Neural crest cell (in vitro differentiated cells): ENCODE measurements at regions not wholly inside any gene's neighbourhood (a gene's known extent, or its start where the extent isn't known, plus 50 kb on each side); places are given as distances from the start of the nearest gene placed in this dataset.
"Not testable (repeated sequence)": the region's sequence is repeated elsewhere in the genome, so short reads cannot be mapped to it uniquely, and the experiment has no call there.

ENCODE experiments used
- DNase-seq: peaks from one replicate; pipeline ENCODE4 v3.0.0; 2021; ENCODE audit warnings: low read depth, mixed read lengths, low spot score
- H3K27ac Mint-ChIP-seq: one replicate; pipeline ENCODE4 v1.8.0; 2021; ENCODE audit warnings: mild to moderate bottlenecking, mixed read lengths; ENCODE audit not compliant: unreplicated experiment
- H3K27me3 Mint-ChIP-seq: 2 replicates; pipeline ENCODE4 v1.8.0; 2021; ENCODE audit warnings: low read depth, mild to moderate bottlenecking, mixed read lengths
- H3K36me3 Mint-ChIP-seq: 2 replicates; pipeline ENCODE4 v1.8.0; 2021; ENCODE audit warnings: low read depth, mild to moderate bottlenecking, mixed read lengths
- H3K4me1 Mint-ChIP-seq: 2 replicates; pipeline ENCODE4 v1.8.0; 2021; ENCODE audit warnings: mixed read lengths
- H3K4me3 Mint-ChIP-seq: one replicate; pipeline ENCODE4 v1.8.0; 2021; ENCODE audit warnings: mild to moderate bottlenecking, mixed read lengths
- H3K9me3 Mint-ChIP-seq: 2 replicates; pipeline ENCODE4 v1.8.0; 2021; ENCODE audit warnings: mixed read lengths
- TF ChIP-seq, protein P1 (sequence below): fragments of 200-600 bp; sonication (generic); conservative IDR thresholded peaks from 2 replicates; pipeline ENCODE4 v1.5.0; 2021; ENCODE audit warnings: antibody characterized with exemption, mild to moderate bottlenecking

DNA sequence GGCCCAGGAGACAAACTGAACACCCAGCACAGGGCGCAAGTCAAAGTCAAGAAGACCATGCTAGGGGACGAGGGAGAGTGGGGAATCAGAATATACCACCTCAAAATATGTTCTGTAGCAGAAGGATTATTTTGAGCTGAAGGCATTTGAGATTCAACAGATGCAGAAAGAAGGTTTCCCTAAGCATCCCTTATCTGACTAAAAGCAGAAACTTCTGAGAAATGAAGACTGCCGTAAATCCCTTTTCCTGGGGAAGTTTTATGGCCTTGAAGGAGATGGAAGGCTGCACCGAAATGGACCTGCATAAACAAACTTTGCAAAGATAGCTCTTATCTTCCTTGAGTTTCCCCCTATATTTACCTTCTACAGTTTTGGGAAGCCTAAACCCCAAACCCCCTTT lies 72.8 kb downstream of the PTTG1 start:
- Mint-ChIP-seq H3K27ac (no peak overlapping the region), H3K27me3 (peaks cover 4% of the 10 kb centered on the region), H3K36me3 (no peaks in the 10 kb centered on the region), H3K9me3 (no peaks in the 10 kb centered on the region), H3K4me3 (no peak overlapping the region), H3K4me1 (no peaks in the 10 kb centered on the region)
- DNase-seq, result no peak
- TF ChIP-seq, protein P1, sequence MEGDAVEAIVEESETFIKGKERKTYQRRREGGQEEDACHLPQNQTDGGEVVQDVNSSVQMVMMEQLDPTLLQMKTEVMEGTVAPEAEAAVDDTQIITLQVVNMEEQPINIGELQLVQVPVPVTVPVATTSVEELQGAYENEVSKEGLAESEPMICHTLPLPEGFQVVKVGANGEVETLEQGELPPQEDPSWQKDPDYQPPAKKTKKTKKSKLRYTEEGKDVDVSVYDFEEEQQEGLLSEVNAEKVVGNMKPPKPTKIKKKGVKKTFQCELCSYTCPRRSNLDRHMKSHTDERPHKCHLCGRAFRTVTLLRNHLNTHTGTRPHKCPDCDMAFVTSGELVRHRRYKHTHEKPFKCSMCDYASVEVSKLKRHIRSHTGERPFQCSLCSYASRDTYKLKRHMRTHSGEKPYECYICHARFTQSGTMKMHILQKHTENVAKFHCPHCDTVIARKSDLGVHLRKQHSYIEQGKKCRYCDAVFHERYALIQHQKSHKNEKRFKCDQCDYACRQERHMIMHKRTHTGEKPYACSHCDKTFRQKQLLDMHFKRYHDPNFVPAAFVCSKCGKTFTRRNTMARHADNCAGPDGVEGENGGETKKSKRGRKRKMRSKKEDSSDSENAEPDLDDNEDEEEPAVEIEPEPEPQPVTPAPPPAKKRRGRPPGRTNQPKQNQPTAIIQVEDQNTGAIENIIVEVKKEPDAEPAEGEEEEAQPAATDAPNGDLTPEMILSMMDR, result no peak

DNA sequence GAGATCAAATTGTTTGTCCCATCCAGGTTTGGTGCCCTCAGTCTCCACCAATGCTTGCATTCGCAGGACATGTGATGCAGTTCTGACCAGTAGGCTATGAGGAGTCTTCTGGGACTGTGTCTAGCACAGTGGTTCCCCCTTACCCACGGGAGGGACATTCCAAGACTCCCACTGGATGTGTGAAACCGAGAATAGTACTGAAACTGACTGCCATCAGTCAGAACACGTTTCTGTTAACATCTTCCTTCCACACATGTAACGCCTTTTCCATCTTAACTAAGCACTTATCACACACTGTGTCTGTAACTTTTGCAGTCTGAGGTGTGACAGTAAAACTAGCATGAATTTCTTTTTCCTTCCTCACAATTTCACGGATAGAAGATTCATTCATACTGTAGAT lies 74.7 kb downstream of the PTTG1 start:
- peaks cover 4% of the 10 kb centered on the region for H3K27me3 Mint-ChIP-seq
- no peaks in the 10 kb centered on the region for H3K9me3 Mint-ChIP-seq
- TF ChIP-seq, protein P1, result no peak
- H3K4me1 Mint-ChIP-seq, result peaks cover 4% of the 10 kb centered on the region
- DNase-seq, result no peak
- H3K4me3 Mint-ChIP-seq, result no peak overlapping the region
- no peaks in the 10 kb centered on the region for H3K36me3 Mint-ChIP-seq
- no peak overlapping the region for H3K27ac Mint-ChIP-seq

DNA sequence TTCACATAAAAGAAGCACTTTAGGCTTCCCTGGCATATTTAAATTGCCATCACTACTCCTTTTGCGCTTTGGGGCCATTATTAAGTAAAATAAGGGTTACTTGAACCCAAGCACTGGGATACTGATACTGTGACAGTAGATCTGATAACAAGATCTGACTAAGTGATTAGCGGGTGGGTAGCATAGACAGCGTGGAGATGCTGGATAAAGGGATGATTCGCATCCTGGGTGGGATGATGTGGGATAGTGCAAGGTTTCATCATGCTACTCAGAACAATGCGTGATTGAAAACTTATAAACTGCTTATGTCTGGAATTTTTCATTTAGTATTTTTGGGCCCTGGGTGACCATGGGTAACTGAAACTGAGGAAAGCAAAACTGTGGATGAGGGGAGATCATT lies 75.1 kb downstream of the PTTG1 start:
- Mint-ChIP-seq H3K4me3 (no peak overlapping the region), H3K36me3 (no peaks in the 10 kb centered on the region), H3K9me3 (no peaks in the 10 kb centered on the region), H3K4me1 (peaks cover 4% of the 10 kb centered on the region), H3K27me3 (peaks cover 4% of the 10 kb centered on the region), H3K27ac (no peak overlapping the region)
- DNase-seq, result no peak
- TF ChIP-seq, protein P1, result no peak

DNA sequence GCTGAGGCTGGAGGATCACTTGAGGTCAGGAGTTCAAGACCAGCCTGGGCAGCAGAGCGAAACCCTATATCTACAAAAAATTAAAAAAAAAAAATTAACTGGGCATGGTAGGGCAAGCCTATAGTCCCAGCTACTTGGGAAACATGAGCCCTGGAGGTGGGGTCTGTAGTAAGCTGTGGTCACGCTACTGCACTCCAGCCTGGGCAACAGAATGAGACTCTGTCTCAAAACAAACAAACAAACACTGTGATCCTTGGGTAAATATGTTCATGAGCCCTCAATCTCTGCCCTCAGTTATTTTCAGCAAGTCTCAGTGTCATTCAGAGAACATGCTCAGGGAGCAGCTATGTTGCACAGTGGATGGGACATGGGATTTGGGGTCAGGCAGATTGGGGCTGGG lies 76.2 kb downstream of the PTTG1 start:
- no peaks in the 10 kb centered on the region for H3K36me3 Mint-ChIP-seq
- TF ChIP-seq, protein P1, result no peak
- H3K9me3 Mint-ChIP-seq, result no peaks in the 10 kb centered on the region
- DNase-seq, result no peak
- no peak overlapping the region for H3K4me3 Mint-ChIP-seq
- no peak overlapping the region for H3K27ac Mint-ChIP-seq
- H3K4me1 Mint-ChIP-seq, result peaks cover 4% of the 10 kb centered on the region
- peaks cover 7% of the 10 kb centered on the region for H3K27me3 Mint-ChIP-seq

DNA sequence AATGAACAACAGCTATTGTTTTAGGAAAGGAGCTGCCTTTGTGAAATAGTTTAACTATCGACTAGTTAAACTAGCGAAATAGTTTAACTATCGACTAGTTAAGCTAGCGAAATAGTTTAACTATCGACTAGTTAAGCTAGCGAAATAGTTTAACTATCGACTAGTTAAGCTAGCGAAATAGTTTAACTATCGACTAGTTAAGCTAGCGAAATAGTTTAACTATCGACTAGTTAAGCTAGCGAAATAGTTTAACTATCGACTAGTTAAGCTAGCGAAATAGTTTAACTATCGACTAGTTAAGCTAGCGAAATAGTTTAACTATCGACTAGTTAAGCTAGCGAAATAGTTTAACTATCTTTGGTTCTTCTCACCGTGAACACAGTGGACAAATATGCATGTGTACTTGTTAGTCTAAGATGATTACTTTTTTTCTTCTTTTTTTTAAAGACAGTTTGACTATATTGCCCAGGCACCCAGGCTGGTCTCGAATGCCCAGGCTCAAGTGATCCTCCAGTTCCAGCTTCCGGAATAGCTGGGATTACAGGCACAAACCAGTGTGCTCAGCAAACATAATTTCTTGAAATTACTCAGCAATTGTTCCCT lies 76.9 kb downstream of the PTTG1 start:
- not testable (repeated sequence) for H3K27me3 Mint-ChIP-seq, H3K27ac Mint-ChIP-seq, H3K36me3 Mint-ChIP-seq, DNase-seq, H3K4me1 Mint-ChIP-seq, H3K4me3 Mint-ChIP-seq, H3K9me3 Mint-ChIP-seq

DNA sequence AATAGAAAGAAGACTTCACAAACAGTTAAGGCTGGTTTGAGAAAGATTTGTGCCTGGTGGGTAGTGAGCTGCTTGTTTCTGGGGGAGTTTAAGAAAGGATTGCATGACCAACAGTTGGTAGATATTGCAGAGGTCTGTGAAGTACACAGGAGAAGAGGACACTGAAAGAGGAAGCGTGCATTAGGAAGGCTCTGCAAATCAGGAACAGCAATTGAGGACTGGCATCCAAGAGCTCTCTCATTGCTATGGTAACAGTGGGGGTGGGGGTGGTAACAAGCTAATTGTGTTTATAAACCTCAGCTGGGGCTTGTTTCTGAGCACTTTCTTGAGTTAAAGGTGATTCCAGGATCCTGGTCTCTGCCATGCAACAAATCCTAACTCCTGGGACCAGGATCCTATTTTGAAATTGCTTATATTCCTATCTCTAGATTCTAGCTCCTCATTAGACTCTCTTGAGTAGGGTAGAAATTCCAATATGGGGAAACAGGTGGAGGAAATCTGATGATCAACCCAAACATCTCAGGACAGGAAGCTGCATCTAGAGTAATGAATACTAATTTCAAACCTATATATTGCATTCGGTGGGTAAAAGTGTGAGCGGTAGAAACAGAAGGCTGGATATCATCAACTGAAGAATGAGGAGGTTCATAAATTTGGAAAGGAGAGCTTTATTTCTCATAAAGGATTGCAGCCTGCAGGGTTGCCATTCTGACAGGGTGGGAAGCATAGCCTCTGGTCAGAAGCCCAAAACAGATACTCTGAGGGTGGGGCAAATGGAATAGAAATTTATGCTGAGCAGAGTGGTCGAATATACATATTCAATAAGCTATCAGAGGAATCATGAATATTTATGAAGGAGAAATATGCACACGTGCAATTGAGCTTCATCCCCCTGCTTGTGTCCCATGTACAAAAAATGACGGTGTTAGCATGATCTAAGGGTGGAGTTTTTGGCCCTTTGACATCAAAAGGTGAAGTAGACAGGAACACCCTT lies 79.4 kb downstream of the PTTG1 start:
- TF ChIP-seq, protein P1, result no peak
- no peak overlapping the region for H3K27ac Mint-ChIP-seq
- no peak overlapping the region for H3K4me3 Mint-ChIP-seq
- H3K36me3 Mint-ChIP-seq, result no peaks in the 10 kb centered on the region
- no peak for DNase-seq
- no peaks in the 10 kb centered on the region for H3K9me3 Mint-ChIP-seq
- H3K27me3 Mint-ChIP-seq, result peaks cover 5% of the 10 kb centered on the region
- H3K4me1 Mint-ChIP-seq, result peaks cover 9% of the 10 kb centered on the region
